H1 (cell line): ENCODE measurements at regions not wholly inside any gene's neighbourhood (a gene's known extent, or its start where the extent isn't known, plus 50 kb on each side); places are given as distances from the start of the nearest gene placed in this dataset.

Experiments used
- CTCF ChIA-PET: fragments of 300-600 bp; sonication (Branson Sonifier 250); formaldehyde crosslinking; loops from one replicate; lab custom pipeline; 2021; ENCODE audit not compliant: partially characterized antibody; lab: Charles Lee
- POLR2A ChIA-PET: fragments of 300-600 bp; sonication (Branson Sonifier 250); formaldehyde crosslinking; loops from one replicate; lab custom pipeline; 2021; ENCODE audit warnings: inconsistent platforms; ENCODE audit not compliant: partially characterized antibody; lab: Charles Lee
- DNase-seq, 2 experiments: peaks; one replicate each; pipeline versions ENCODE4 v3.0.0 to v3.0.0-alpha.2; 2010 to 2022; ENCODE audit warnings: low spot score in 2 of 2, low read depth in 1 of 2, mixed read lengths in 1 of 2
- FAIRE-seq: peaks from 2 replicates; lab custom pipeline; 2011; peaks lifted over from hg19 to GRCh38; lab: Jason Lieb, UNC
- H2AFZ ChIP-seq: 2 replicates; pipeline ENCODE4 v1.8.1; 2012; ENCODE audit warnings: low read length, inconsistent platforms
- H2AK5ac ChIP-seq: 2 replicates; pipeline ENCODE4 v1.6.1; 2013; ENCODE audit warnings: low read depth, low read length
- H2BK120ac ChIP-seq: replicated peaks from 2 replicates; pipeline ENCODE3; 2013; ENCODE audit warnings: low read depth, low read length, inconsistent platforms
- H2BK12ac ChIP-seq: 2 replicates; pipeline ENCODE4 v1.6.1; 2013; ENCODE audit warnings: low read depth, low read length
- H2BK15ac ChIP-seq: 2 replicates; pipeline ENCODE4 v1.6.1; 2013; ENCODE audit warnings: low read length
- H2BK20ac ChIP-seq: 2 replicates; pipeline ENCODE4 v1.6.1; 2013; ENCODE audit warnings: low read length
- H2BK5ac ChIP-seq: 2 replicates; pipeline ENCODE4 v1.6.1; 2013; ENCODE audit warnings: low read depth, low read length
- H3K14ac ChIP-seq: 2 replicates; pipeline ENCODE4 v1.6.1; 2013; ENCODE audit warnings: inconsistent platforms; ENCODE audit not compliant: insufficient read length
- H3K18ac ChIP-seq: 2 replicates; pipeline ENCODE4 v1.6.1; 2013; ENCODE audit warnings: low read length; ENCODE audit errors: extremely low read depth
- H3K23ac ChIP-seq: 2 replicates; pipeline ENCODE4 v1.6.1; 2013; ENCODE audit warnings: inconsistent platforms; ENCODE audit not compliant: insufficient read length
- H3K23me2 ChIP-seq: 2 replicates; pipeline ENCODE4 v1.6.1; 2013; ENCODE audit warnings: low read depth, low read length
- H3K27ac ChIP-seq: 2 replicates; pipeline ENCODE4 v1.6.1; 2011; ENCODE audit warnings: low read depth, low read length, inconsistent platforms
- H3K27me3 ChIP-seq, 4 experiments: replicated peaks in 1 of 4; 1 replicate in 1 of 4; 2 replicates in 3 of 4; pipeline versions ENCODE4 v1.6.1 to v1.8.1; 2011 to 2013; ENCODE audit warnings: low read length in 3 of 4, mild to moderate bottlenecking in 3 of 4, inconsistent platforms in 2 of 4, mixed read lengths in 2 of 4, moderate library complexity in 1 of 4; ENCODE audit not compliant: control insufficient read depth in 3 of 4, insufficient read depth in 3 of 4; ENCODE audit errors: extremely low read depth in 1 of 4
- H3K36me3 ChIP-seq, 4 experiments: 2 replicates each; pipeline versions ENCODE4 v1.6.1 to v1.8.1; 2011 to 2013; ENCODE audit warnings: mild to moderate bottlenecking in 4 of 4, low read length in 3 of 4, moderate library complexity in 2 of 4, control low read depth in 1 of 4, inconsistent platforms in 1 of 4; ENCODE audit not compliant: insufficient read depth in 4 of 4, control insufficient read depth in 2 of 4
- H3K4ac ChIP-seq: replicated peaks from 2 replicates; pipeline ENCODE3; 2013; ENCODE audit warnings: low read length, low read depth, mixed read lengths, inconsistent platforms; ENCODE audit not compliant: insufficient read length
- H3K4me1 ChIP-seq, 4 experiments: replicated peaks in 1 of 4; 1 replicate in 1 of 4; 2 replicates in 3 of 4; pipeline versions ENCODE4 v1.6.1 to v1.8.1; 2011 to 2013; ENCODE audit warnings: low read length in 3 of 4, inconsistent platforms in 2 of 4, mixed read lengths in 1 of 4; ENCODE audit not compliant: insufficient read depth in 4 of 4, control insufficient read depth in 3 of 4
- H3K4me2 ChIP-seq, 2 experiments: 2 replicates each; pipeline versions ENCODE4 v1.6.1 to v1.8.1; 2011 to 2013; ENCODE audit warnings: low read depth in 2 of 2, low read length in 2 of 2, control low read depth in 1 of 2, inconsistent platforms in 1 of 2, mild to moderate bottlenecking in 1 of 2; ENCODE audit not compliant: insufficient read depth in 1 of 2
- H3K4me3 ChIP-seq, 4 experiments: fragments of 200-600, 300-600 bp in 1 of 4; sonication (generic), shearing (Covaris generic), sonication (Bioruptor Twin) in 1 of 4; 2 replicates each; pipeline versions ENCODE4 v1.5.1 to v1.8.1; 2011 to 2016; ENCODE audit warnings: low read length in 4 of 4, low read depth in 3 of 4, control low read depth in 2 of 4, inconsistent platforms in 2 of 4, mild to moderate bottlenecking in 2 of 4, mixed read lengths in 1 of 4, moderate library complexity in 1 of 4; ENCODE audit not compliant: insufficient read depth in 2 of 4; ENCODE audit errors: extremely low read depth in 1 of 4
- H3K56ac ChIP-seq: replicated peaks from 2 replicates; pipeline ENCODE3; 2013; ENCODE audit warnings: low read depth, mild to moderate bottlenecking, mixed read lengths, low read length, inconsistent platforms; ENCODE audit not compliant: insufficient read length
- H3K79me1 ChIP-seq: 2 replicates; pipeline ENCODE4 v1.6.1; 2013; ENCODE audit warnings: low read depth, low read length, control low read depth
- H3K79me2 ChIP-seq, 2 experiments: 2 replicates each; pipeline versions ENCODE4 v1.6.1 to v1.8.1; 2012 to 2013; ENCODE audit warnings: low read length in 2 of 2, mild to moderate bottlenecking in 2 of 2, inconsistent platforms in 1 of 2; ENCODE audit not compliant: insufficient read depth in 2 of 2, control insufficient read depth in 1 of 2
- H3K9ac ChIP-seq, 4 experiments: replicated peaks in 1 of 4; 1 replicate in 1 of 4; 2 replicates in 3 of 4; pipeline versions ENCODE4 v1.6.1 to v1.8.1; 2011 to 2013; ENCODE audit warnings: low read depth in 3 of 4, low read length in 3 of 4, control low read depth in 2 of 4, mild to moderate bottlenecking in 2 of 4, moderate library complexity in 2 of 4, inconsistent platforms in 1 of 4; ENCODE audit errors: extremely low read depth in 1 of 4
- H3K9me3 ChIP-seq, 2 experiments: 2 replicates each; pipeline versions ENCODE4 v1.6.1 to v1.8.1; 2012 to 2013; ENCODE audit warnings: mild to moderate bottlenecking in 2 of 2, moderate library complexity in 2 of 2, control low read depth in 1 of 2, inconsistent platforms in 1 of 2, low read depth in 1 of 2, low read length in 1 of 2, mixed read lengths in 1 of 2; ENCODE audit not compliant: insufficient read depth in 2 of 2
- H4K20me1 ChIP-seq, 2 experiments: replicated peaks in 1 of 2; 2 replicates each; pipeline versions ENCODE3 to v1.8.1; 2011 to 2013; ENCODE audit warnings: inconsistent platforms in 2 of 2, low read length in 2 of 2, mild to moderate bottlenecking in 1 of 2; ENCODE audit not compliant: insufficient read depth in 2 of 2, control insufficient read depth in 1 of 2
- H4K5ac ChIP-seq: 2 replicates; pipeline ENCODE4 v1.6.1; 2013; ENCODE audit warnings: low read length, low read depth, mixed read lengths, inconsistent platforms; ENCODE audit not compliant: insufficient read length
- H4K8ac ChIP-seq: 2 replicates; pipeline ENCODE4 v1.8.0; 2013; ENCODE audit warnings: mild to moderate bottlenecking, moderate library complexity, low read length, inconsistent platforms; ENCODE audit not compliant: insufficient read depth; ENCODE audit errors: extremely low read depth
- H4K91ac ChIP-seq: replicated peaks from 2 replicates; pipeline ENCODE3; 2013; ENCODE audit warnings: low read length, mixed read lengths, inconsistent platforms; ENCODE audit not compliant: insufficient read length
- ATF3 ChIP-seq: IDR thresholded peaks from 2 replicates; pipeline ENCODE4 v1.6.1; 2011; ENCODE audit warnings: low read depth, mild to moderate bottlenecking, low read length; ENCODE audit not compliant: insufficient read depth
- CREB1 ChIP-seq: IDR thresholded peaks from 2 replicates; pipeline ENCODE4 v1.6.1; 2012; ENCODE audit warnings: inconsistent platforms
- ZNF274 ChIP-seq: IDR thresholded peaks from 2 replicates; pipeline ENCODE4 v1.7.0; 2012; ENCODE audit warnings: low read length, borderline replicate concordance; ENCODE audit errors: extremely low read depth
- WGBS, 2 experiments: shearing (Covaris generic) in 1 of 2; methylation state at CpG; one replicate each; pipeline versions ENCODE4 v1.1.6 to v1.1.7; 2013 to 2015; ENCODE audit warnings: low lambda C conversion rate in 2 of 2, mixed read lengths in 2 of 2, inconsistent platforms in 1 of 2, low coverage in 1 of 2, missing lambda C conversion rate in 1 of 2; ENCODE audit not compliant: insufficient replicate concordance in 2 of 2, insufficient coverage in 1 of 2, insufficient read length in 1 of 2; ENCODE audit errors: extremely low coverage in 1 of 2, missing lambda C conversion rate in 1 of 2; 5-methylcytosine and 5-hydroxymethylcytosine counted together
- TF ChIP-seq, protein P1 (sequence below): IDR thresholded peaks from 2 replicates; pipeline ENCODE4 v1.6.1; 2011; ENCODE audit warnings: low read length, improper control_type of control experiment

GRCh38 chr2:42900289-42900891 lies 108.0 kb upstream of the HAAO start:
- Histone ChIP-seq H3K4me2 (no peak overlapping the region), H3K23me2 (no peaks in the 10 kb centered on the region)

More at GRCh38 chr2:42900289-42900891, 108.0 kb upstream of the HAAO start:
- Histone ChIP-seq H2AFZ (no peak overlapping the region), H3K9ac (no peak overlapping the region), H3K27me3 (no peaks in the 10 kb centered on the region; a peak in 1 of 7 replicates), H3K4ac (no peak overlapping the region), H4K5ac (no peak overlapping the region), H3K56ac (no peak overlapping the region), H2BK20ac (no peak overlapping the region), H3K18ac (no peak overlapping the region), H2BK5ac (no peak overlapping the region), H3K4me3 (no peak overlapping the region), H3K14ac (no peak overlapping the region)
- POLR2A ChIA-PET, result no interaction called here
- CTCF ChIA-PET, result interaction anchor here (0.7 to 3.7 kb wide), 11 partner anchors 8 to 124 kb away, joined by 3 to 13 read pairs (median 3); no protein-coding TSS in a partner anchor
- FAIRE-seq (no peak), DNase-seq (no peak)
- TF ChIP-seq CREB1 (no peak), ATF3 (no peak), ZNF274 (no peak)
- TF ChIP-seq, protein P1, sequence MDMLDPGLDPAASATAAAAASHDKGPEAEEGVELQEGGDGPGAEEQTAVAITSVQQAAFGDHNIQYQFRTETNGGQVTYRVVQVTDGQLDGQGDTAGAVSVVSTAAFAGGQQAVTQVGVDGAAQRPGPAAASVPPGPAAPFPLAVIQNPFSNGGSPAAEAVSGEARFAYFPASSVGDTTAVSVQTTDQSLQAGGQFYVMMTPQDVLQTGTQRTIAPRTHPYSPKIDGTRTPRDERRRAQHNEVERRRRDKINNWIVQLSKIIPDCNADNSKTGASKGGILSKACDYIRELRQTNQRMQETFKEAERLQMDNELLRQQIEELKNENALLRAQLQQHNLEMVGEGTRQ, result no peak
- TF ChIP-seq, all 59 proteins: peak for 0
- Histone ChIP-seq H4K91ac (no peak overlapping the region), H4K20me1 (no peaks in the 10 kb centered on the region), H3K9me3 (no peaks in the 10 kb centered on the region), H3K79me1 (no peaks in the 10 kb centered on the region), H3K4me1 (no peaks in the 10 kb centered on the region), H2BK120ac (no peak overlapping the region), H4K8ac (no peak overlapping the region), H2BK15ac (peak overlapping the region; percentile 20; the same call in 1 of the 2 replicates), H2BK12ac (no peak overlapping the region), H3K27ac (no peak overlapping the region), H3K36me3 (no peaks in the 10 kb centered on the region), H2AK5ac (no peak overlapping the region), H3K23ac (no peak overlapping the region), H3K79me2 (no peaks in the 10 kb centered on the region)
- 86% methylated on average over 5 of the region's 5 CpGs; no CpG with 5 or more reads in 1 of the 2 experiments for WGBS, 2 experiments
